HG02884 (cell line): ENCODE measurements at regions not wholly inside any gene's neighbourhood (a gene's known extent, or its start where the extent isn't known, plus 50 kb on each side); places are given as distances from the start of the nearest gene placed in this dataset.
"Not testable (repeated sequence)": the region's sequence is repeated elsewhere in the genome, so short reads cannot be mapped to it uniquely, and the experiment has no call there.

ENCODE experiments used
- ATAC-seq: cut with Tn5 transposase; IDR thresholded peaks from one replicate; pipeline ENCODE4 v1.9.1; 2021; ENCODE audit warnings: mild to moderate bottlenecking, moderate library complexity; ENCODE audit not compliant: unreplicated experiment

- ATAC-seq = not testable (repeated sequence)
Observed at GRCh38 chr10:8415029-8415428, 360.5 kb downstream of the GATA3 start.

GRCh38 chr10:8416192-8416701 lies 361.8 kb downstream of the GATA3 start:
- peak; percentile 78 for ATAC-seq

GRCh38 chr10:8416760-8417159 lies 362.3 kb downstream of the GATA3 start:
- ATAC-seq = peak; percentile 29

- ATAC-seq = no peak
Observed at GRCh38 chr10:8417631-8418030, 363.1 kb downstream of the GATA3 start.

GRCh38 chr10:8418631-8419030 lies 364.1 kb downstream of the GATA3 start:
- ATAC-seq = no peak

GRCh38 chr10:8420182-8420581 lies 365.7 kb downstream of the GATA3 start:
- ATAC-seq = no peak

- no peak for ATAC-seq
Observed at GRCh38 chr10:8424555-8425211, 370.2 kb downstream of the GATA3 start.

GRCh38 chr10:8428654-8429053 lies 374.2 kb downstream of the GATA3 start:
- ATAC-seq = no peak

GRCh38 chr10:8430321-8430720 lies 375.8 kb downstream of the GATA3 start:
- ATAC-seq = no peak

GRCh38 chr10:8431511-8431910 lies 377.0 kb downstream of the GATA3 start:
- no peak for ATAC-seq

GRCh38 chr10:8435186-8436055 lies 380.9 kb downstream of the GATA3 start:
- ATAC-seq = no peak

GRCh38 chr10:8437896-8438295 lies 383.4 kb downstream of the GATA3 start:
- no peak for ATAC-seq

GRCh38 chr10:8438603-8439002 lies 384.1 kb downstream of the GATA3 start:
- ATAC-seq = peak; percentile 34

GRCh38 chr10:8439040-8439439 lies 384.6 kb downstream of the GATA3 start:
- ATAC-seq = peak; percentile 6

- peak; percentile 81 for ATAC-seq
Observed at GRCh38 chr10:8444630-8445029, 390.1 kb downstream of the GATA3 start.

GRCh38 chr10:8445353-8445752 lies 390.9 kb downstream of the GATA3 start:
- ATAC-seq = no peak

- no peak for ATAC-seq
Observed at GRCh38 chr10:8449909-8450308, 395.4 kb downstream of the GATA3 start.

GRCh38 chr10:8453587-8453986 lies 399.1 kb downstream of the GATA3 start:
- no peak for ATAC-seq

- ATAC-seq = no peak
Observed at GRCh38 chr10:8454357-8454756, 399.9 kb downstream of the GATA3 start.

- ATAC-seq = no peak
Observed at GRCh38 chr10:8455181-8455580, 400.7 kb downstream of the GATA3 start.

- ATAC-seq = no peak
Observed at GRCh38 chr10:8456386-8456785, 401.9 kb downstream of the GATA3 start.

GRCh38 chr10:8460626-8461025 lies 406.1 kb downstream of the GATA3 start:
- no peak for ATAC-seq
